WTC11 (cell line): ENCODE measurements at regions not wholly inside any gene's neighbourhood (a gene's known extent, or its start where the extent isn't known, plus 50 kb on each side); places are given as distances from the start of the nearest gene placed in this dataset.

ENCODE experiments used
- ATAC-seq: fragments of 200-7000 bp; cut with Tn5 transposase; 2 replicates; pipeline ENCODE4 v1.10.0; 2021; ENCODE audit warnings: mild to moderate bottlenecking, moderate library complexity
- CTCF ChIA-PET: fragments of 300-600 bp; sonication (Branson Sonifier 250); formaldehyde crosslinking; loops from one replicate; lab custom pipeline; 2021; ENCODE audit warnings: antibody characterized with exemption; lab: Charles Lee
- POLR2A ChIA-PET: fragments of 350-600 bp; sonication (Branson Sonifier 250); formaldehyde crosslinking; loops from one replicate; lab custom pipeline; 2021; ENCODE audit warnings: antibody characterized with exemption; lab: Charles Lee
- DNase-seq: peaks from one replicate; pipeline ENCODE4 v3.0.0; 2021; ENCODE audit warnings: low spot score
- H3K27ac Mint-ChIP-seq: 2 replicates; pipeline ENCODE4 v1.8.0; 2021; ENCODE audit warnings: mixed read lengths
- H3K27me3 Mint-ChIP-seq: 2 replicates; pipeline ENCODE4 v1.8.0; 2021; ENCODE audit warnings: low read depth, mild to moderate bottlenecking, moderate library complexity, mixed read lengths
- H3K36me3 Mint-ChIP-seq: 2 replicates; pipeline ENCODE4 v1.8.0; 2021; ENCODE audit warnings: mixed read lengths
- H3K4me1 Mint-ChIP-seq: 2 replicates; pipeline ENCODE4 v1.8.0; 2022; ENCODE audit warnings: mixed read lengths
- H3K4me3 Mint-ChIP-seq: 2 replicates; pipeline ENCODE4 v1.8.0; 2021; ENCODE audit warnings: mild to moderate bottlenecking, moderate library complexity, mixed read lengths
- H3K9me3 Mint-ChIP-seq: 2 replicates; pipeline ENCODE4 v1.8.0; 2021; ENCODE audit warnings: mixed read lengths
- AR ChIP-seq: fragments of 250-450 bp; sonication (Bioruptor Pico); IDR thresholded peaks from 2 replicates; pipeline ENCODE4 v1.9.0; 2021; ENCODE audit warnings: mild to moderate bottlenecking
- ATF2 ChIP-seq: sonication (generic); formaldehyde crosslinking; IDR thresholded peaks from 2 replicates; pipeline ENCODE4 v1.8.1; 2022; ENCODE audit warnings: low read depth, missing genetic modification reagents, borderline replicate concordance
- E2F5 ChIP-seq: sonication (generic); formaldehyde crosslinking; IDR thresholded peaks from 2 replicates; pipeline ENCODE4 v1.8.1; 2022; ENCODE audit warnings: mild to moderate bottlenecking, moderate library complexity, missing genetic modification reagents
- FOXJ3 ChIP-seq: sonication (generic); formaldehyde crosslinking; IDR thresholded peaks from 2 replicates; pipeline ENCODE4 v1.9.0; 2021; ENCODE audit warnings: missing genetic modification reagents, mild to moderate bottlenecking, borderline replicate concordance
- FOXP1 ChIP-seq: sonication (generic); formaldehyde crosslinking; IDR thresholded peaks from 2 replicates; pipeline ENCODE4 v1.8.0; 2022; ENCODE audit warnings: missing genetic modification reagents, mild to moderate bottlenecking, moderate library complexity, borderline replicate concordance
- IRF2 ChIP-seq: sonication (generic); formaldehyde crosslinking; IDR thresholded peaks from 2 replicates; pipeline ENCODE4 v1.8.0; 2022; ENCODE audit warnings: low read depth, missing genetic modification reagents, borderline replicate concordance
- JAZF1 ChIP-seq: fragments of 250-450 bp; sonication (Bioruptor Pico); IDR thresholded peaks from 2 replicates; pipeline ENCODE4 v1.9.0; 2021; ENCODE audit warnings: moderate library complexity, mild to moderate bottlenecking, inconsistent platforms
- OVOL2 ChIP-seq: fragments of 250-450 bp; sonication (Bioruptor Pico); IDR thresholded peaks from 2 replicates; pipeline ENCODE4 v1.9.0; 2021; ENCODE audit warnings: mild to moderate bottlenecking, borderline replicate concordance
- PRDM15 ChIP-seq: sonication (generic); formaldehyde crosslinking; IDR thresholded peaks from 2 replicates; pipeline ENCODE4 v1.8.0; 2022; ENCODE audit warnings: missing genetic modification reagents
- PRRX2 ChIP-seq: fragments of 250-450 bp; sonication (Bioruptor Pico); IDR thresholded peaks from 2 replicates; pipeline ENCODE4 v1.8.0; 2021; ENCODE audit warnings: mild to moderate bottlenecking
- RORB ChIP-seq: fragments of 250-450 bp; sonication (Bioruptor Pico); IDR thresholded peaks from 2 replicates; pipeline ENCODE4 v1.9.0; 2021; ENCODE audit warnings: mild to moderate bottlenecking
- SMAD3 ChIP-seq: sonication (generic); formaldehyde crosslinking; IDR thresholded peaks from 2 replicates; pipeline ENCODE4 v1.8.0; 2022; ENCODE audit warnings: missing genetic modification reagents, mild to moderate bottlenecking, borderline replicate concordance
- TP53 ChIP-seq: sonication (generic); formaldehyde crosslinking; IDR thresholded peaks from 2 replicates; pipeline ENCODE4 v1.8.1; 2023; ENCODE audit warnings: mild to moderate bottlenecking, missing genetic modification reagents
- USF2 ChIP-seq: sonication (generic); formaldehyde crosslinking; IDR thresholded peaks from 2 replicates; pipeline ENCODE4 v1.8.1; 2023; ENCODE audit warnings: mild to moderate bottlenecking, missing genetic modification reagents, moderate library complexity
- ZBTB21 ChIP-seq: sonication (generic); formaldehyde crosslinking; IDR thresholded peaks from 2 replicates; pipeline ENCODE4 v1.8.1; 2023; ENCODE audit warnings: mild to moderate bottlenecking, missing genetic modification reagents, borderline replicate concordance
- ZNF396 ChIP-seq: fragments of 250-450 bp; sonication (Bioruptor Pico); IDR thresholded peaks from 2 replicates; pipeline ENCODE4 v1.8.0; 2021; ENCODE audit warnings: mild to moderate bottlenecking, moderate library complexity, borderline replicate concordance
- ZNF423 ChIP-seq: fragments of 250-450 bp; sonication (Bioruptor Pico); IDR thresholded peaks from 2 replicates; pipeline ENCODE4 v2.1.2; 2022; ENCODE audit warnings: mild to moderate bottlenecking, moderate library complexity

- TF ChIP-seq PRDM15 (CRISPR knock-in tag) (no peak), E2F5 (CRISPR knock-in tag) (no peak)
Measured at GRCh38 chr2:145230546-145230945, 710.6 kb upstream of the ZEB2 start (continued).

GRCh38 chr2:145228506-145228905, 708.6 kb upstream of the ZEB2 start:
- POLR2A ChIA-PET: no interaction called here
- no peaks in the 10 kb centered on the region for H3K36me3 Mint-ChIP-seq
- DNase-seq (no peak), ATAC-seq (no peak)
- TF ChIP-seq JAZF1 (CRISPR knock-in tag): no peak
- no peak for TF ChIP-seq PRRX2 (CRISPR knock-in tag)
- no peak for TF ChIP-seq OVOL2
- no peak for TF ChIP-seq AR (CRISPR knock-in tag)
- TF ChIP-seq SMAD3 (CRISPR knock-in tag): no peak
- no peaks in the 10 kb centered on the region for H3K4me1 Mint-ChIP-seq
- no peak overlapping the region for H3K4me3 Mint-ChIP-seq
- no peaks in the 10 kb centered on the region for H3K27me3 Mint-ChIP-seq
- no peak overlapping the region for H3K27ac Mint-ChIP-seq
- CTCF ChIA-PET: no interaction called here
- peaks cover 7% of the 10 kb centered on the region for H3K9me3 Mint-ChIP-seq

GRCh38 chr2:145226901-145227300, 707.0 kb upstream of the ZEB2 start:
- TF ChIP-seq ZNF423 (CRISPR knock-in tag): no peak
- TF ChIP-seq PRDM15 (CRISPR knock-in tag): no peak
- TF ChIP-seq ZNF396 (CRISPR knock-in tag): no peak
- no peak for TF ChIP-seq TP53 (CRISPR knock-in tag)
- no peak for TF ChIP-seq RORB
- TF ChIP-seq FOXP1: no peak
- no peak for TF ChIP-seq USF2 (CRISPR knock-in tag)
- TF ChIP-seq ATF2 (CRISPR knock-in tag): no peak
- no peak for TF ChIP-seq IRF2 (CRISPR knock-in tag)
- TF ChIP-seq FOXJ3: no peak
- no peak for TF ChIP-seq ZBTB21 (CRISPR knock-in tag)
- DNase-seq (no peak), ATAC-seq (no peak)
- H3K9me3 Mint-ChIP-seq: peaks cover 15% of the 10 kb centered on the region
- ChIA-PET POLR2A (no interaction called here), CTCF (no interaction called here)
- no peaks in the 10 kb centered on the region for H3K4me1 Mint-ChIP-seq
- H3K27ac Mint-ChIP-seq: no peak overlapping the region
- no peaks in the 10 kb centered on the region for H3K36me3 Mint-ChIP-seq
- H3K4me3 Mint-ChIP-seq: no peak overlapping the region
- H3K27me3 Mint-ChIP-seq: no peaks in the 10 kb centered on the region
